HG02588 (cell line): ENCODE measurements at regions not wholly inside any gene's neighbourhood (a gene's known extent, or its start where the extent isn't known, plus 50 kb on each side); places are given as distances from the start of the nearest gene placed in this dataset.
A peak's percentile ranks its signal among the peaks of the same experiment; 100 is the strongest.
"Not testable (repeated sequence)": the region's sequence is repeated elsewhere in the genome, so short reads cannot be mapped to it uniquely, and the experiment has no call there.

Source experiments
- ATAC-seq: cut with Tn5 transposase; IDR thresholded peaks from one replicate; pipeline ENCODE4 v1.9.1; 2021; ENCODE audit warnings: mild to moderate bottlenecking, moderate library complexity; ENCODE audit not compliant: unreplicated experiment

DNA sequence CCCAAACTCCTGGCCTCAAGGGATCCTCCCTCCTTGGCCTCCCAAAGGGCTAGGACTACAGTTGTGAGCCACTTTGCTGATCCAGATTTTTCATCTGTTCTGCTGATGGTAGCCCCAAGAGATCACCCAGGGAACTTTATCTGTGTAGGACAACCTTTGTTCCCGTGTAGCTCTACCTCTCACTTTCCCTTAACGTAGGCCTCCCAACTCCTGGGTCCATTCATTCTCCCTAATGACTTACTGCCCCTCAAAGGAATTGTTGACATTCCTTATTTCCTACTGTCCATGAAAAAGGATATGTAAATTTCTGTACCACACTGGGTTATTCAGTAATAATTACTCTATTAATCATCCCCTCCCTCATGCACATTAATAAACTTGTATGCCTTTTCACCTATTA lies 51.0 kb upstream of the PHF24 start:
- no peak for ATAC-seq

DNA sequence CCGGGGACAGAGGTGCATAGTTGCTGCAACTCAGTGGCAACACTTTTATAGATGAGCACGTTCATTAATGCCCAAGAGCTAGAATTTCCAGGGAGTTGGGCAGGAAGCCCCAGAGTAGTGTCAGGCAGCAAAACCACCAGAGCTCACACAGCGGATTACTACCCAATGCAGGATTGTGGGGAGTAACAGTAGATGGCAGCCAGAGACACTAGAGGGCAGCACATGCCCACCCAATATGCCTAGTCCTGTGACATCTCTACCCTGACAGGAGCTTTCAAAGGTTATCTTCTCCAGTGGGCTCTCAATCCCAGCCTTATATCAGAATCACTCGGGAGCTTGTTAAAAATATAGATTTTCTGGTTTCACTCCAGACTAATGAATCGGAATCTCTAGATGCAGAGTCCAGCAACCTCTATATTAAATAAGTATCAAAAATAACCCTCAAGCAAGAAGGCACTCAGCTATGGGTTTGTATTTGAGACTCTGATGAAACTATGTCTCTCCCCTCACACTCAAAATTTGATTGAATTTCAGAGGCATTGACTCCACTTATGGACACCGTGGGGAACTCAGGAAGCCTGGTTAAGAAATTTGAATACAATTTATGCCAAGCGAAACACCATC lies 58.4 kb upstream of the PHF24 start:
- ATAC-seq = peak; percentile 88

DNA sequence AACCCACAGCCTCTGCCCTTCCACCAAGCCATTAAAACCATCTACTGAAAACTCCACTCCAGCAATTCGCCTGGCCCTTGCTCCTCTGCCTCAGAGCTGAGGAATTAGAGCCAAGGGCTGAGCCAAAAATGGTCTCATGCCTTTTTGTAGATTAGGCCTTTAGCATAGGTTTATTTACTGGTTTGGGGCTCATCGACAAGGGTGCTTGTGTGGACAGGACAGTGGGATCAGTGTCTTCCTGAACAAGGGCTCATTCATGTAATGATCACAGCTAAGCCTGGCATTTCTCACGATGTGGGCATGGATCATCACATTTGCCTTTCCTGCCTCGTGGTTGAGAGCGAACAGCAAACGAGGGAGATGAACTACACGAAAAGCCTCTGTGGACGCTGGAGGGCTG lies 59.2 kb upstream of the PHF24 start:
- no peak for ATAC-seq

DNA sequence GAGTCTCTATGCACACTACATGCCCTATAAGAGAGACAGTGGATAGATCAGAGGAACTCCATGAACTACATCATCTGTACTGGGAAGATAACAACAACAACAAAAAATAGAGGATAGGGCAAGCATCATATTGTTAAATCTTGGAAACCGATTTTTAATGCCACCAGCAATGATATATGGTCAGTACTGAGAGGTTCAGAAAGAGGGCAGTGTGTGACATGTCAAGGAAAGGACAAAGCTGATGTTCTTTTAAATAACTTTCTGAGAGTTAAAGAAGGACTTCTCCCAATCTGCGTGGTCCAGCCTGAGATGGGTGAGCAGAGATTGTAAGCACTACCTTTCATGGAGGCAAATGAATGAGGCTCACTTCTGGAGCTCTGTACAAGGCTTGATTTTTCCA lies 62.0 kb upstream of the PHF24 start:
- ATAC-seq = no peak

DNA sequence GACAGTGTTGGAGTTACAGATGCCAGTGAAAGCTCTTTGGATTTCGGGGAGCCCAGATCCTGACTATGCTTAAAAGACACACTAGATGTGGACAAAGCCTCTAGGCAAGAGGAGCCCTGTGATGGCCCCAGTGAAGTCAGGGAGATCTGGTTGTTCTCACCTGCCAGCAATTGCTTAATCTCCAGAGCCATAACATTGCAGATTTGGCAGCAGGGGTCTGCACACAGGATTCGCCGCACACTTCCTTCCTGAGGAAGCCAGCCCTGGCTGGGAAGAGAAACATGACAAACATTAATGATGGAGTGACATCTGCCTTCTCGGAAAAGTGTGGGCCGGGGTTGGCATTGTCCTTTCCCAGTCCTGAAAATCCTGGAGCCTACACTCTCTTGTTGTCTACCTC lies 65.2 kb upstream of the PHF24 start:
- no peak for ATAC-seq

DNA sequence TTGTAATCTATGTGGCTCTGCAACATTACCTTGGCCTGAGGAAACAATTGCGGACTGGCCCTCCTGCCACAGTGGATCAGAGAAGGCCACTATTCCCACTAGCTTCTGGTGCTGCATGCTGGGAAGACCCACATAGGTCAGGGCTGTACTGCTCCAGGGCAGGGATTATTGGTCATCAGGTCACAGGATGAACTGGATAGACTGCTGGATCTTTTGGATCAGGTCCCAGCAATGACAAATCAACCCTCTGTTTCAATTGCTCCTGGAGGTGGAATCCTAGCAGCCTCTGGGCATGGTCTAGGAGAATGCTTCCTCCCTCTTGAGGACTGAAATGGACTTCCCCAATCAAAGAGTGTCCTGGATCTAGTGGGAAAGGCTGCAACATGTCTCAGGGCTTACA lies 66.7 kb upstream of the PHF24 start:
- ATAC-seq = no peak

DNA sequence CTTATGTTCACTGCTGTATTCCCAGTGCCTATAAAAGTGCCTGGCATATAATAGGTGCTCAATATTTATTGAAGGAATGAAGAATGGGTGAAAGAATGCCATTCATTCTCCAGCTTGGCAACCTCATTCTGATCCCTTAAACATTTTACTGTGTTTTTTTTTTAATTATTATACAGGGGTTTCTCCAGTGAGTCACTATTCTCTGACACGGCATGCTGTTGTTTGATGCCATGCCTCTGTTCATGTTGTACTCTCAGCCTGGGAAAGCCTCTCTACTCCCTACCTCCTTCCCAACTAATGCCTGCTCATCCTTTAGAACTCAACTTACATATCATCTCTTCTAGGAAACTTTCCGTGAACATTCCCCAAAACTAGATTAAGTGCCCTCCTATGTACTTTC lies 70.2 kb upstream of the PHF24 start:
- no peak for ATAC-seq

DNA sequence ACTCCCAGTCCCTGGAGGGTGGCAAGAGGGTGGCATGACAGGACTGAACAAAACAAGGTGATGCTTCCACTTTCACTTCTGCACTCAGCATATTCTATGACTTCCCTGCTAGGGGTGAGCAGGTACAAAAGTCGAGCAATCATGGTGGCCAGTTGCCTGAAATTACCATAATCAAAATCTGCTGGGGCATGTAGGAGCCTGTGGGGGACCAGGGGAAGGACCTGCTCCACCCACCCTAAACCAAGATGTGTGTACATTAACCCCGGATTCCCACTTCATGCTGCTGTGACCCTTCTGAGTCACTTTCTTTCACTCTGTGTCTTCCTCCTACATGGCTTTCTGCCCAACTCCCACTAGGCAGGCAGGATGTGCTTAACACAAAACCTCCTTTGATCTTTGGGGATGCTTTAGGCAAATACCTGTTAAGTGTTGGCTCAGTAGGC lies 73.3 kb upstream of the PHF24 start:
- ATAC-seq = peak; percentile 82

DNA sequence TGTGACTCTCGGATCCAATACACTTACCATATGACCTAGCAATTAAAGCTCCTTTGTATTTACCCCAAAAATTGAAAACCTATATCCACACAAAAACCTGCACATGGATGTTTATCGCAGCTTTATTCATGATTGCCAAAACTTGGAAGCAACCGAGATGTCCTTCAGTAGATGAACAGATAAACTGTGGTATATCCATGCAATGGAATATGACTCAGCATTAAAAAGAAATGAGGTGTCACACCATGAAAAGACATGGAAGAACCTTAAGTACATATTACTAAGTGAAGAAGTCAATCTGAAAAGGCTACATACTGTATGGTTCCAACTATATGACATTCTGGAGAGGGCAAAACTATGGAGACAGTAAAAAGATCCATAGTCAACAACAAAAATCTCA lies 82.0 kb upstream of the PHF24 start:
- ATAC-seq = no peak

DNA sequence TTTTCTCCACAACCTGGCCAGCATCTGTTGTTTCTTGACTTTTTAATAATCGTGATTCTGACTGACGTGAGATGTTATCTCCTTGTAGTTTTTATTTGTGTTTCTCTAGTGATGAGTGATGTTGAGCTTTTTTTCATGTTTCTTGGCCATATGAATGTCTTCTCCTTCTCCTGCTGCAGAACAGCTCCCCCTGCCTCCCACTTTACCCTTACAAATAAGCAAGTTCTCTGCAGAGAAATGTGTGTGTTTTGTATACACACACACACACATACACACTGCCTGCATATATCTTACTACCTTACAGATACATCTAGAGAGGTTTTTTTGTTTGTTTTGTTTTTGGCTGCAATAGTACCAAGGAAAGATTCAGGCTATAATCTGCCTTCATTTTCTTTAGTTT lies 88.7 kb upstream of the PHF24 start:
- no peak for ATAC-seq

DNA sequence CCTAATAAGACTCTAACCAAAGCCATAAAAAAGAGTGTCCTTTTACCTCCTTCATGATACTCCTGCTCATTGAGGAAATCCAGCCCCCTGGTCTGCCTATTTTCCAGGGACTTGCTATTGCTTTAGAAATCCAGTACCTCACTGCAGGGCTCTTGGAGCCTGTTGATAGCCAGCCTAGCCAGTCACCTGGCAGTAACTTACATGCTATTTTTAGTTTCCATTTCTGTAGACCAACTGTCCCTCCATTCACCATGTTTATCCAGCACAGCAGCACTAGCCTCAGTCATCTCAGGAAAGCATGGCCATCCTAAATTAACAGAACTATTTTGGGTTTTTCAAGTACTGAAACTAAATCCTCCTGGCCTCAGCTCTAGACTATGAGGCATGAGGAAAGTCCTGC lies 91.5 kb upstream of the PHF24 start:
- no peak for ATAC-seq

DNA sequence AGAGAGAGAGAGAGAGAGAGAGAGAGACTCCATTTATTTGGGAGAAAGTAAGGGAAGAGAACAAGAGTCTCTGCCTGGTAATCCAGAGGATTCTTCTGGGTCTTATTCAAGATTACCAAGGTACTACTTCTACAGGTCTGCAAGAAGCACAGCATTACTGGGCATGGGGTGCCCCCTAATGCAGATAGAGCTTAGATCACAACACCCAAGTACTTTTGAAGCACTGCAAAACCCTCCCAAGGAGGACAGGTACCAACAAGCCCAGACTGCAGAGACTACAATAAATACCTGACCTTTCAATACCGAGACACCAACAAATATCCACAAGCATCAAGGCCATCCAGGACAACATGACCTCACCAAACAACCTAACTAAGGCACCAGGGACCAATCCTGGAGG lies 94.7 kb upstream of the PHF24 start:
- ATAC-seq = no peak

DNA sequence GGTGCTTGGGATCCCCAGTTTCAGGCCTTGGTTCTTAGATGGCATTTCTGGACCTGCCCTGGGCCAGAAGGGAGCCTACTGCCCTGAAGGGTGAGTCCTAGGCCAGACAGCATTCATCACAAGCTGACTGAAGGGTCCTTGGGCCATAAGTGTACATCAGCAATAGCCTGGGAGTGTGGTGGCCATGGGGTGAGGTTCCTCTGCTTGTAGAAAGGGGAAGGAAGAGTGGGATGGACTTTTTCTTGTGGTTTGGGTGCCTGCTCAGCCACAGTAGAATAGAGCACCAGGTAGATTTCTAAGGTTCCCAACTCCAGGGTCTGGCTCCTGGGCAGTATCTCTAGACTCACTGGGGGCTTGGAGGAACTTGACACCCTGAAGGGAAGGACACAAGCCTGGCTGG lies 95.2 kb upstream of the PHF24 start:
- no peak for ATAC-seq

DNA sequence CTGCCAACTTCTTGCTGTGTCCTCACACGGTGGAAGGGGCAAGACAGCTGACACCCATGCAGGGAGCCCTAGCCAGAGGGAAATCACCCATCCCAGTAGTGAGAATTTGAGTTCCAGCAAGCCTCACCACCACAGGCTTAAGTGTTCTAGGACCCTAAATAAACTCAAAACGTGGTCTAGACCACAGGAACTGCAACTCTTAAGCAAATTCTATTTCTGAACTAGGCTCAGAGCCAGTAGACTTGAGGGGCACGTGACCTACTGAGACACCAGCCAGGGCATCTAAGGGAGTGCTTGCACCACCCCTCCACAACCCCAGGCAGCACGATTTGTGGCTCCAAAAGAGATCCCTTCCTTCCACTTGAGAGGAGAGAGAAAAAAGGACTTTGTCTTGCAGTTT lies 96.0 kb upstream of the PHF24 start:
- ATAC-seq = peak; percentile 49

DNA sequence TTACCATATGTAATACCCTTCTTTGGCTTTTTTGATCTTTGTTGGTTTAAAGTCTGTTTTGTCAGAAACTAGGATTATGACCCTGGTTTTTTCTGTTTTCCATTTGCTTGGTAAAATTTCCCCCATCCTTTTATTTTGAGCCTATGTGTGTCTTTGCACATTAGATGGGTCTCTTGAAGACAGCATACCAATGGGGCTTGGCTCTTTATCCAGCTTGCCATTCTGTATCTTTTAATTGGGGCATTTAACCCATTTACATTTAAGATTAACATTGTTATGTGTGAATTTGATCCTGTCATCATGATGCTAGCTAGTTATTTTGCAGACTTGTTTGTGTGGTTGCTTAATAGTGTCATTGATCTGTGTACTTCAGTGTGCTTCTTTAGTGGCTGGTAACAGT lies 103.1 kb upstream of the PHF24 start:
- ATAC-seq = not testable (repeated sequence)

DNA sequence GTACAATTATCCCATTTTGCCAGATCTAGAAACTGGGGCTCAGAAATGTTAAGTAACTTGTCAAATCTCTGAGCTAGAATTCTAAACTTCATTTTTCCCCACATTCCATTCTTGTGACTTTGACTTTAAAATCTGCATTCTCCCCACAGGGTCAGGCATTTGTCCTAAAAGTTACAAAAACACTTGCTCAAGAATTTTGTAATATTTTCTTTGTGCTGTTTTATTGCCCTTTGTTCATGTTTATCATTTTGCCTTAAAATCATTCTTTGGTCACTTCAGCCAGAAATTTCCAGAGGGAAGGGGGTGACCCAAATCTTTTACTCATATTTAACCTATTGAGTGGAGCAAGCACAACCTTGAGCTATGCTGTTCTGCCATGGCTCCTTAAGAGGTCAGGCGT lies 120.1 kb upstream of the CCL21 start:
- ATAC-seq = no peak

DNA sequence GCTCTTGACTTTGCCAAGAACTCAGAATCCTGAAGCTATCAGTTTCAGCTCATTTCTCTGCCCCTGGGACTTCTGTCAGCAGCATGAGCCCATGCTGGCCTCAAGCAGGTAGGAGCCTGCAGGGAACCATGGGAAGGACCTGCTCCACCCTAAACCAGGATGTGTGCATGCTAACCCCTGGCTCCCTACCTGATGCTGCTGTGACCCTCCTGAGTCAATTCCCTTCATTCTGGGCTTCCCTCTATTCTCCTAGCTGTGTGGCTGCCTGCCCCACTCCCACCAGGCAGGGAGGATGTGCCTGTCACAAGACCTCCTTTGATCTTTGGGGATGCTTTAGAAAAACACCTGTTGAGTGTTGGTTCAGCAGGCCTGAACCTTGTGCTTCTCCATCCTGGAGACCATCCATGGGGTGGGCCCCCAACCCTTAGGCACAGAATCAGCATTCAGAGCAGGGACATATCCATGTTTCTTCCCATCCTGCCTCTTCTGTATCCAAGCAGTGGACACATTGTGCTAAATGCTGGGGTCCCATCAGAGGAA lies 117.1 kb upstream of the CCL21 start:
- no peak for ATAC-seq

DNA sequence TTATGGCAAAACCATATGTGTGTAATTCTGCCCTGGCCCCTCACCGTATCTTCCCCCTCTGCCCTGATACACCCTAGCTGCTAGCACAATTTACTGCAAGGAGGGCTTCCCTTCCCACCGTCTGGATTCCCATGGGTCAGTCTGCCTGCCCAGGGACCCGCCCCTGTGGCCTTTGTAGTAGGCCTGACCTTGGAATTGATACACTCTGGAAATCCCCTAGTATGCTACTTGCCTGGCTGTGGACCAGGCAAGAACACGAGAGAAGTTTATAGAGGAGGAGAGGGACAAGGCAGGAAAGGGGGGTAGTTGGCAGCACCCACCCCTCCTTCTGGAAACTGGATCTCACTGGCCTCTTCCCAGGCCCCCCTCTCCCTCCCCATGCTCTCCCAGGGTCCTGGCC lies 115.8 kb upstream of the CCL21 start:
- no peak for ATAC-seq

DNA sequence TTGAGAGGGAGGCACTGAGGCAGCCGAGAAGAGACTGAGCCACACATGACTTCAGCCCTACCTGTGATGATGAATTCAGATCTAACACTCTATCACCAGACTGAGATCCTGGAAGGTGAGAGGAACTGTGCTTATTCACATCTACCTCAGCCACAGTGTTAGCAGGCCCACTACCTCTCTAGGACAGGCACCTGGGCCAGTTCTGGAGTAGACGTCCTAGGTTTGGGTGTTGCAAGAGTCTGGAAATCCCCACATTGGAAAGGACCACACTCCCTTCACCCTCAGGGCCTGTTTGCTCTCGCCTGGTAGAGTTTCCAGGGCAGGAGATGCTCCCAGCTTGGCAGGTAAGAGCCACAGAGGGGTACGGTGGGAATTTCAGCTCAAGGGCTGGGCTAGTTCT lies 113.8 kb upstream of the CCL21 start:
- ATAC-seq = no peak

DNA sequence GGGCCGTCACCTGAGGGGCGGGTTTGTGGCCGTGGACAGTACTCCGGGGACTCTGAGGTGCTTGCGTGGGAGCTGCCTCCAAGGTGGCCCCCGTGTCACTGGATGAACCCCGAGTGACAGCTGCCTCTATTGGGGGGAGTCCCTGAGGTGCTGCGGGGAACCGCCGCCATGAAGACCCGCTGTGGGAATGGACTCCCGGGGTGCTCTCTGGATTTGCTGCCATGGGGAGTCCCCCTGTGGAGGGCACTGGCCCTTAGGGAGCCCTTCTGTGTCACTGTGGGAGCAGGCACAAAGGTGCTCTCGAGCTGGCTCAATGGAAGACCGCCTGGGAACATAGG lies 100.2 kb upstream of the CCL21 start:
- no peak for ATAC-seq

DNA sequence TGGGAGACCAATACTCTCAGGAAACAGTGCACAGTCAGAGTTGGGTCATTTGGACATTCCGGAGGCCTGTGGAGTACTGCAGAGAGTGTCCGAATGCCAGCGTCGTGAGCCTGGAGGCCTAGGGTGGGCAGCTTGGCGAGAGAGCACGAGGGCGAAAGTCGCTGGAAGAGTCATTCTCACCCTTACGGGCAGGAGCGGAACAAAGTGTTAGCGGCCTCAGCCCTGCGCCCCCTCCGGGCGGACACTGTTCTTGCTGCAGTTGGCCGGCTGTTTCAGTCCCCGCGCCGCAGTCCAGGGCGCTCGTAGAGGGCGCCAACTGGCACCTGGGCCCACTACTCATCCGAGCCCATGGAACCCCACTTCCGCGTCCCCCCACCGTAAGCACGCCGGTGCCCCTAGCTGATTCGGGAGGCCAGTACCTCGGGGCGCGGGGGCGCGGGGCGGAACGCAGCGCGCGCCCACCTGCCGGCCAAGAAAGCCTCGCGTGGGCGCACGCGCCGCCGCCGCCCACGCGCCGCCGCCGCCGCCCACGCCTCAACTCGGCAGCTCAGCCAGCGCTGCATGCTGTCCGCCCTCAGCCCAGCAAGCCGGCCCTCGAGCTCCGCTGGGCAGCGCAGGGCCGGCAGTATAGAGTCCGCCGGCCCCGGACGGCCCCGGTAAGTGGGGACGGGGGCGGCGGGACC lies 99.7 kb upstream of the CCL21 start:
- ATAC-seq = no peak

DNA sequence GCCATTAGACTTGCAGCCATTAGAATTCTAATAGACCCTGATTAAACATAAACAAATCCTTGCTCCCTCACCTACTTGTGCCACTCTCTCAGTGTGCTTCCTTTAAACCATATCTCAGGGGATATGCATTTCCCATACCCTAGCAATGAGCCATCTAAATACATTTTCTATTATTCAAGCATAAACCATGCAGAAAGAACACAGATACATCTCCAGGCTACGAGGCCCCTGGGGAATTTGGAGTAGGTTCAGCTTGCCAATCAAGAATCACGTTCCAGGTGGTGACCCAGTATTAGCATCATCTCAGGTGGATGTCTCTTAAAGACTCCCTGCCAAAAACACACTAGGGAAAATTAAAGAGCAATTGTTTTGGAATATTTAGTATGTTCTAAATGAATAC lies 93.0 kb upstream of the CCL21 start:
- no peak for ATAC-seq

DNA sequence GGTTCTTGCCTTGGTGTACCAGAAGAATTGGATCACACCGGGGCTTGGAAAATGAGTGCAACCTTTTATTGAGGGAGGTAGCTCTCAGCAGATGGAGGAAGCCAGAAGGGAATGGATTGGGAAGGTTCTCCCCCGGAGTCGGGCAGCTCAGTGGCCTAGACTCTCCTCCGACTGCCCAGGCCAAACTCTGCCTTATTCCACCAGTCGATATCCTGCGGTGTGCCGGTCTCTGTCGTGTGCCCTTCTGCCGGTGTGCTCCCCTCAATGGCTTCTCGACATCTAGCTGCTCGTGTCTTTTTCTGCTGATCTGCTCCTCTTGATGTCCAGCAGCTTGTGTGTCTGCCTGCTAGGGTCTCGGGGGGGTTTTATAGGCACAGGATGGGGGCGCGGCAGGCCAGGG lies 87.4 kb upstream of the CCL21 start:
- no peak for ATAC-seq
